ENCODE measurements at regions not wholly inside any gene's neighbourhood (a gene's known extent, or its start where the extent isn't known, plus 50 kb on each side); places are given as distances from the start of the nearest gene placed in this dataset.
"Not testable (repeated sequence)": the region's sequence is repeated elsewhere in the genome, so short reads cannot be mapped to it uniquely, and the experiment has no call there.

- peak in 1 of 5 donors; percentile 3 for DNase-seq
Observed at GRCh38 chr3:155995525-155996370, 124.6 kb upstream of the KCNAB1 start.

- DNase-seq = no peak
Observed at GRCh38 chr3:155996882-155997281, 123.5 kb upstream of the KCNAB1 start.

- DNase-seq = not testable (repeated sequence)
Observed at GRCh38 chr3:155998173-155998572, 122.2 kb upstream of the KCNAB1 start.

DNA sequence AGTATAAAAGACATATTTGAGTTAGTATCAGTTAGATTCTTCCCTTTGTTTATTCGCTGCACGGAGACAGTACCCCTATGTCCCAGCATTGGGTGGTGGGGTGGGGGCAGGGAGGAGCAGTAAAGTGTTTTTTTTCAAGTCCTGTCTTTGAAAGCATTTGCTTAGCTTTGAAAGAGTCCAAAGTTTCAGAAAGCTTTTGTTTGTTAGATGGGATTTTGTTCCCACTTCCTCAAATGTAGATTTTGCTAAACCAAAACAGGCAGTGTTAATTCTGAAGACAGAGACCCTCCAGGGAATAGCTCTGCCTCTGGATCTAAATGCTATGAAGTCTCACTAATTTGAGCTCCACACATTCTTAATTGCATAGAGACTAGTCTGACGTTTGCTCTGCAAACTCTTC lies 114.6 kb upstream of the KCNAB1 start:
- DNase-seq = no peak

GRCh38 chr3:156010829-156011228 lies 109.5 kb upstream of the KCNAB1 start:
- no peak for DNase-seq

DNA sequence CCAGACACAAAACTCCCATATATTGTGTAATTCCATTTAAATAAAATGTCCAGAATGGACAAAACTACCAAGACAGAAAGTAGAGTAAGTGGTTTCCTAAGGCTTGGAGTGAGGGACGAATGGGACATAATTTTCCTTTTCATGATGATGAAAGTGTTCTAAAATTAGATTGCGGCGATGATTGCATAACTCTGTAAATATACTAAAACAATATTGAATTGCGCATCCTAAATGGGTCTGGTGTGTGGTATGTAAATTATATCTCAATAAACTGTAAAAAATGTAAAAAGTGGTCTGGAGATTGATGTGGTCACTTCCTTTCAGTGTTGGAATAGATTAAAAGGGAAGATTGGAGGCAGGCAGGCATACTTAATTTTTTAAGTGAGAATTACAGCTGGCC lies 105.9 kb upstream of the KCNAB1 start:
- no peak for DNase-seq

DNA sequence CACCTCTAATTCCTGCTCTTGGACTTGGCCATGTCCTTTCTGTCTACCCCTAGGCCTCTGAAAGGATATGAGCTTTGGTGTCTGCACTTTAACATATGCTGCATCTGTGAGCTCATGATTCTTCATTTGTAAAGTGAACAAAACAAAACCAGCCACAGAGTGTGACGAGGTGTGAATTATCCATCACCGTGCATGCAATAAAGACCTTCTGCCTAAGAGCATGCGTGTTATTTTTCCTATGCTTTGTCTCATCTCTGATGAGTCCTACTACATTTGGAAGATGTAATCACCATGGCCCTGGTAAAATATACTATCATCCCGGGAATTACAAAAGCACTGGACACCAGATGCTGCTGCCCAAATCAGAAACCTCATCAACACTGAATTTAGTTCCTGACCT lies 103.5 kb upstream of the KCNAB1 start:
- DNase-seq = no peak

DNA sequence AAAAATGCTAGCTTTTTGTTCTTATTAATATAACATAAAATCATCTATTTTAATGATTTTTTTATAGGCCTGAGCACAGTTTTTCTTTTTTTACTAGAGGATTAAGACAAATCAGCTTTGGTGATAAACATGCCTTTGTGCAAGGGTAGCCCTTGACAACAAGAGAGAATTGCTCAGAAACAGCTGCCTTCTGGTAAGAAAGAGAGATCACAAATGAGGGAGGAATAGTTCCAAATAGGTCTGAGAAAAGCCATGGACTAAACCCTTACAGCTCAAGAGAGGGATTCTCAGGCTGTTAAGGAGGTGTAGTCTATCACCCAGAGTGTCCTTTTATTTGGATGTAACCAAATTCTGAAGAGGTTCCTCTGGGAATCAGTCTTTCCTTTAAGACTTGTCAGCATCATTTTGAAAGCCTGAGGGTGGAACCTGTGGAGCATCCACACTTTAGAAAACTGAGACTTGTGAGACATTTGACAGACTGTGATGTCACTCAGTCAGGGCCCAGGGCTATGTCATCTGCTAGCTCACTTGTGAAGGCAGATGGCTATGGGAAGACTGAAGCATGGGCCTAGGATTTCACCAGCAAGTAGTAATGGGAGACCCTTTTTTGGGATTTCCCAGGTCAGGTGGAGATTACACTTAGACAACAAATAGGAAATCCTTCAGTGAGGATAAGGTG lies 102.9 kb upstream of the KCNAB1 start:
- DNase-seq = no peak

DNA sequence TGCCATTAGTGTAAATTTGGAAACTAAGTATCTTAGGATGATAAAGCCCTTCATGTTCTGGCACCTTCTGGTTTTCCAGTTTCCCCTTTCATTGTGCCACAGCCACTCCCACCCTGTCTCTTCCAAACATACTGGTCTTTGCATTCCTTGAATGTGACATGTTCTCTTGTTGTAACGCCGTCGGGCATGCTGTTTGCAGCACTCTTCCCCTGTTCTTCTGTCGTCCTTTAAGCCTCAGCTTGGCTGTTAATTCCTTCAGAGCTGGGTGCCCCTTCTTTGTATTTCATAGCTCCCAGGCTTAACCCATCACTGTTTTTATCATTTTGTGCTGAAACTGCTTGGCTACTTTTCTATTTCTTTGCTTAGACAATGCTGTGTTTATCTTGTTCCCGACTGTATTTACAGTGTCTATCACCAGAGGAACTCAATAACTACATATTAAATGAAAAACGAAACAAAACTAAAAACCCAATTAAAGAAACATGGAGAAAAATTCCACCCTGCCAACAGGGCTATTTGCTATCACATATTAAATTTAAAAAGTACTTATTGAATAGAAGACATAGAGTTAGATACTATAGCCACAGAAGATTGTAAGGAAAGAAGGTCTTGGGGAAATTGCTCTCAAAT lies 95.4 kb upstream of the KCNAB1 start:
- DNase-seq = no peak

DNA sequence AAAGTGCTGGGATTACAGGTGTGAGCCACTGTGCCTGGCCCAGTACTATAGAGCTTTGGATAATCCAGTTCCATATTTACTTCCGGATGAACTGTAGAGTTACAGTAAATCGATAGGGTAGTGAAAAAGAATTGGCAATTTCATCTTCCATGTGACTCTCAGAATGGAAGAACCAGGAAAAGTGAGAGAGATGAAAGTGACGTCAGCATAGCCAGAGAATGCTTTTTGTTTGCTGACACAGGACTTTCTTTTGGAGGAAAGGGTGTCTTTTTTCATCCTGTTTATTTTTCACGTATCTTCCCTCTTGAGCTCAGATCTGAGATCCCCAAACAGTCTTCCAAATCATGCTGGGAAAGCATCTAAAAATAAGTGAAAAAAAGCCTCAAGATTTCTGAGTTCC lies 91.2 kb upstream of the KCNAB1 start:
- DNase-seq = no peak

DNA sequence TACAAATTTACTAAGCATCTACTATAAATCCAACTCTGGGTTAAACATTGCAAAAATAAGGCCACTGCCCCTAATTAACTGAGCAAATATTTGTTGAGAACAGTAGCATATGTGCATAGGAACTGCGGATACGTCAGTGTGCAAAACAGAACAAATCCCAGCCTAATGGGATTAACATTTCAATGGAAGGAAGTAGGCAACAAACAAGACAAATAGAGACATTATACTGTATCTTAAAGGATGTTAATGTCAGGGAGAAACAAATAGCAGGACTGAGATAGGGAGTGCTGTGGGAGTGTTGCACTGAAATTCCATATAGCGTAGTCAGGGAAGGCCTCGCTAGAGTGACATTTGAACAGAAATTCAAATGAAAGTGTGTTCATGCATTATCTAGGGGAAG lies 89.7 kb upstream of the KCNAB1 start:
- no peak for DNase-seq

GRCh38 chr3:156033428-156033827 lies 87.0 kb upstream of the KCNAB1 start:
- DNase-seq = no peak

GRCh38 chr3:156035158-156035557 lies 85.2 kb upstream of the KCNAB1 start:
- no peak for DNase-seq

GRCh38 chr3:156036258-156037053 lies 83.9 kb upstream of the KCNAB1 start:
- DNase-seq = no peak

DNA sequence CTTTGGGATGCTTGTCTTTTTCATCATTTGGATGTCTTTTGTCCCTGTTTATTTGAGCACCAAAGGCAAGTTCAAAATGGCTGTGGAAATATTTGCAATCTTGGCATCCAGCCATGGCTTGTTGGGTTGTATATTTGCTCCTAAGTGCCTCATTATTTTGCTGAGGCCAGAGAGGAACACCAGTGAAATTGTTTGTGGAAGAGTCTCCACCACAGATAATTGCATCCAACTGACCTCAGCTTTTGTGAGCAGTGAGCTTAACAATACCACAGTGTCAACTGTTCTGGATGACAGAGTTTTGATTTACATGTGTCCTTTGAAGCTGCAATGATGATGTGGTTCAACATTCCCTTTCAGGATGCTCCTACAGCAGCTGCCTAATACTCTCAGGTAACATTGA lies 83.0 kb upstream of the KCNAB1 start:
- no peak for DNase-seq

DNA sequence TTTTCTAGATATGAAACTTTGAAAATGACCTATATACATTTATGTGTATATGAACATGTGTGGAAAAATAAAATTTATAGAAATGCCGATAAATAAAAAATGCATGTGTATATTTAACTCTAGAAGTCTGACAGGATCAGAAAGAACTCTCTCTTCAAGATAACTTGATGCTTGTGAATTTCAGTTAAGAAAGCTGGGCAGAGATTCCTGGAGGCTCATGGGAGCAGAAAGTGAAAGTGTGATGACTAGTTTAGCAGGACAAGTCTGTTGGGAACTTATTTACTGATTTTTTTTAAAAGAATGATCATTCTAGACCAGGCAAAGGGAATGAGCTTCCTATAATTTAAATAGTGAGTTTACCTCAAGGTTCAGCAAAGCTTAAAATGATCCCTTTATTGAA lies 81.5 kb upstream of the KCNAB1 start:
- no peak for DNase-seq

DNA sequence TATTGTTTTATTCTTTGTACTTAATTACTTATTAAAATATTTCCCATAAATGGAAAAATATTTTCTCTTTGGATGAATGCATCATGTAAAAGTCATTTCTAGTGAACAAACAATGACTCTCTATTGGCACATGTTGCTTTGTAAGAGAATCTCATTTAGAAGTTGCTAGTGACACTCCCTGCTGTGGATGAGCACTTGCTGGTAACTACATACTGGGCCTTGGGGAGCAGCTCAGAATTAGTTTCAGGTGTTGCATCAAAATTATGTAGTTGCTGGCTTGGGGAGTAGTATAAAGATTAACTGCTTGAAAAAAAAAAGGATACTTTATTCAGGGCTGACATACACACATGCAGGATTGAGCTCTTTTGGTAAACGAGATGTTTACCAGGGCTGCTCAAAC lies 80.3 kb upstream of the KCNAB1 start:
- no peak for DNase-seq

DNA sequence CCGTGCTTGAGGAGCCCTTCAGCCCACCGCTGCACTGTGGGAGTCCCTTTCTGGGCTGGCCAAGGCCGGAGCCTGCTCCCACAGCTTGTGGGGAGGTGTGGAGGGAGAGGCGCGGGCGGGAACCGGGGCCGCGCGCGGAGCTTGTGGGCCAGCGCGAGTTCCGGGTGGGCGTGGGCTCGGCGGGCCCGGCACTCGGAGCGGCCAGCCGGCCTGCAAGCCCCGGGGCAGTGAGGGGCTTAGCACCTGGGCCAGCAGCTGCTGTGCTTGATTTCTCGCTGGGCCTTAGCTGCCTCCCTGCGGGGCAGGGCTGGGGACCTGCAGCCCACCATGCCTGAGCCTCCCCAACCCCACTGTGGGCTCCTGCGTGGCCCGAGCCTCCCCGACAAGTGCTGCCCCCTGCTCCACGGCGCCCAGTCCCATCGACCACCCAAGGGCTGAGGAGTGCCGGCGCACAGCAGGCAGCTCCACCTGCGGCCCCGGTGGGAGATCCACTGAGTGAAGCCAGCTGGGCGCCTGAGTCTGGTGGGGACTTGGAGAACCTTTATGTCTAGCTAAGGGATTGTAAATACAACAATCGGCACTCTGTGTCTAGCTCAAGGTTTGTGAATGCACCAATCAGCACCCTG lies 79.0 kb upstream of the KCNAB1 start:
- DNase-seq = not testable (repeated sequence)

- DNase-seq = not testable (repeated sequence)
Observed at GRCh38 chr3:156041856-156042255, 78.5 kb upstream of the KCNAB1 start.

DNA sequence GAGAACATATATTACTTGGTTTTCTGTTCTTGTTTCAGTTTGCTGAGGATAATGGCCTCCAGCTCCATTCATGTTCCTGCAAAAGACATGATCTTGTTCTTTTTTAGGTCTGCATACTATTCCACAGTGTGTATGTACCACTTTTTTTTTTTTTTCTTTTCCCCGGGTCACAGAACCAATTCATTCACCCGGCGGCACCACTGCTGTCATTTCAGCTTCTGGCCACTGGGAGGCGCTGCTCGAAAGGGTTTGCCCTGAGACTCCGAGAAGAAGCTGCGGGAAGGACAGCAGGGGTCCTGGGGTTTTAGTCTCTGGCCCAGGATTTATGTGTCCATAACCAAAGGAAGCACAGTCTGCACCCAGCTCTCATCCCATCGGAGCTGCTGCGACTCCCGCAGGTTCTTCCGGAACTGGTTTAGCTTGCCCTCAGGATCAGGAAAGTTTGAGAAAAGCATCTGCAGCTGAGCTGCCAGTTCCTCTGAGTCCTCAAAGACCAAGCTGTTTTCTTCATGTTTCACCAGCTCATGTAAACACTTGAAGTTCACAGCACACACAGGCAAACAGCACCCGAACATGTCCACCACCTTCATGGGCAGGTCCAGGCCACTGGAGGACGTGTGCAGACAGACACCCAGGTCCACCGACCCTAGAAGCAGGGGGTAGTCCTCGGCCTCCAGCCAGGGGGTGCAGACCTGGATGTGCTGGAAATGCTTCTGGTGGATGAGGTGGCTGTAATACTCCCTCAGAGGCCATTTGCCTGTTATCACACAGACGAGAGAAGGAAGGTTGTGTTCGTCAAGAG lies 76.3 kb upstream of the KCNAB1 start:
- DNase-seq = peak in 3 of 5 donors; percentile 3 to 39 (median 13)

- no peak for DNase-seq
Observed at GRCh38 chr3:156044634-156044975, 75.8 kb upstream of the KCNAB1 start.

DNA sequence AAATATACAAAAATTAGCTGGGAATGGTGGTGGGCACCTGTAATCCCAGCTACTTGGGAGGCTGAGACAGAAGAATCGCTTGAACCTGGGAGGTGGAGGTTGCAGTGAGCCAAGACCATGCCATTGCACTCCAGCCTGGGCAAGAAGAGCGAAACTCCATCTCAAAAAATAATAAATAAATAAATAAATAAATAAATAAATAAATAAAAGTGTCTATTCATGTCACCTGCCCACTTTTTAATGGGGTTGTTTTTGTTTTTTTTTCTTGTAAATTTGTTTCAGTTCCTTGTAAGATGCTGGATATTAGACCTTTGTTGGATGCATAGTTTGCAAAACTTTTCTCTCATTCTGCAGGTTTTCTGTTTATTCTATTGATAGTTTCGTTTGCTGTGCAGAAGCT lies 71.9 kb upstream of the KCNAB1 start:
- DNase-seq = not testable (repeated sequence)

Measured in T-helper 1 cell (primary cell).